SK-N-SH treated with all-trans-retinoic acid at 6 μM for 48 hours (cell line): ENCODE measurements at regions not wholly inside any gene's neighbourhood (a gene's known extent, or its start where the extent isn't known, plus 50 kb on each side); places are given as distances from the start of the nearest gene placed in this dataset.

Experiments
- ATAC-seq: fragments of 200-7000 bp; cut with Tn5 transposase; 3 replicates; pipeline ENCODE4 v1.9.1; 2020; ENCODE audit warnings: mild to moderate bottlenecking, moderate library complexity
- ARNTL ChIP-seq: fragments of 450-650 bp; formaldehyde crosslinking; IDR thresholded peaks from 2 replicates; pipeline ENCODE4 v1.5.0; 2020; ENCODE audit warnings: low read depth, mild to moderate bottlenecking, moderate library complexity, borderline replicate concordance
- BACH2 ChIP-seq: fragments of 250-450 bp; sonication (Bioruptor Pico); IDR thresholded peaks from 2 replicates; pipeline ENCODE4 v1.9.0; 2021; ENCODE audit warnings: mild to moderate bottlenecking, borderline replicate concordance
- CSDC2 ChIP-seq: fragments of 250-450 bp; sonication (Bioruptor Pico); IDR thresholded peaks from 2 replicates; pipeline ENCODE4 v1.5.0; 2020; ENCODE audit warnings: mild to moderate bottlenecking, moderate library complexity
- ESRRG ChIP-seq: fragments of 250-450 bp; sonication (Bioruptor Pico); IDR thresholded peaks from 2 replicates; pipeline ENCODE4 v1.6.1; 2021; ENCODE audit warnings: mild to moderate bottlenecking
- GLIS3 ChIP-seq: fragments of 250-450 bp; sonication (Bioruptor Pico); IDR thresholded peaks from 2 replicates; pipeline ENCODE4 v1.5.0; 2020; ENCODE audit warnings: mild to moderate bottlenecking, moderate library complexity
- ISL1 ChIP-seq: fragments of 250-450 bp; sonication (Bioruptor Pico); IDR thresholded peaks from 2 replicates; pipeline ENCODE4 v2.1.2; 2022; ENCODE audit warnings: mild to moderate bottlenecking, moderate library complexity
- OSR1 ChIP-seq: fragments of 250-450 bp; sonication (Bioruptor Pico); IDR thresholded peaks from 2 replicates; pipeline ENCODE4 v1.8.0; 2022; ENCODE audit warnings: moderate library complexity, mild to moderate bottlenecking, inconsistent platforms
- PPARA ChIP-seq: fragments of 250-450 bp; sonication (Bioruptor Pico); IDR thresholded peaks from 2 replicates; pipeline ENCODE4 v1.5.0; 2020; ENCODE audit warnings: mild to moderate bottlenecking, borderline replicate concordance
- RARB ChIP-seq: fragments of 250-450 bp; sonication (Bioruptor Pico); IDR thresholded peaks from 2 replicates; pipeline ENCODE4 v1.8.0; 2021; ENCODE audit warnings: mild to moderate bottlenecking, moderate library complexity
- SNAI2 ChIP-seq: fragments of 250-450 bp; sonication (Bioruptor Pico); IDR thresholded peaks from 2 replicates; pipeline ENCODE4 v1.5.0; 2020; ENCODE audit warnings: mild to moderate bottlenecking, moderate library complexity
- TOX ChIP-seq: fragments of 250-450 bp; sonication (Bioruptor Pico); IDR thresholded peaks from 2 replicates; pipeline ENCODE4 v1.8.0; 2021; ENCODE audit warnings: mild to moderate bottlenecking, moderate library complexity, borderline replicate concordance
- ZC3H10 ChIP-seq: fragments of 250-450 bp; sonication (Bioruptor Pico); IDR thresholded peaks from 2 replicates; pipeline ENCODE4 v1.5.1; 2021; ENCODE audit warnings: mild to moderate bottlenecking, moderate library complexity
- ZFP3 ChIP-seq: fragments of 250-450 bp; sonication (Bioruptor Pico); IDR thresholded peaks from 2 replicates; pipeline ENCODE4 v1.5.0; 2020; ENCODE audit warnings: mild to moderate bottlenecking, moderate library complexity
- ZFP30 ChIP-seq: fragments of 450-650 bp; formaldehyde crosslinking; IDR thresholded peaks from 2 replicates; pipeline ENCODE4 v1.5.0; 2022; ENCODE audit warnings: mild to moderate bottlenecking, moderate library complexity
- ZNF565 ChIP-seq: fragments of 450-650 bp; formaldehyde crosslinking; conservative IDR thresholded peaks from 2 replicates; pipeline ENCODE4 v1.5.0; 2020; ENCODE audit warnings: low read depth, mild to moderate bottlenecking, moderate library complexity
- TF ChIP-seq, protein P1 (sequence below): fragments of 250-450 bp; sonication (Bioruptor Pico); IDR thresholded peaks from 2 replicates; pipeline ENCODE4 v1.5.1; 2021; ENCODE audit warnings: mild to moderate bottlenecking, moderate library complexity
- TF ChIP-seq, protein P2 (sequence below): fragments of 250-450 bp; sonication (Bioruptor Pico); IDR thresholded peaks from 2 replicates; pipeline ENCODE4 v1.5.0; 2020; ENCODE audit warnings: mild to moderate bottlenecking, moderate library complexity
- TF ChIP-seq, protein P3 (sequence below): fragments of 250-450 bp; sonication (Bioruptor Pico); IDR thresholded peaks from 2 replicates; pipeline ENCODE4 v1.8.0; 2021; ENCODE audit warnings: low read depth, mild to moderate bottlenecking, moderate library complexity, borderline replicate concordance
- TF ChIP-seq, protein P4 (sequence below): fragments of 250-450 bp; sonication (Bioruptor Pico); IDR thresholded peaks from 2 replicates; pipeline ENCODE4 v1.8.0; 2020; ENCODE audit warnings: mild to moderate bottlenecking, moderate library complexity, borderline replicate concordance
- TF ChIP-seq, protein P5 (sequence below): fragments of 250-450 bp; sonication (Bioruptor Pico); IDR thresholded peaks from 2 replicates; pipeline ENCODE4 v1.5.1; 2020; ENCODE audit warnings: low read depth, mild to moderate bottlenecking, moderate library complexity

DNA sequence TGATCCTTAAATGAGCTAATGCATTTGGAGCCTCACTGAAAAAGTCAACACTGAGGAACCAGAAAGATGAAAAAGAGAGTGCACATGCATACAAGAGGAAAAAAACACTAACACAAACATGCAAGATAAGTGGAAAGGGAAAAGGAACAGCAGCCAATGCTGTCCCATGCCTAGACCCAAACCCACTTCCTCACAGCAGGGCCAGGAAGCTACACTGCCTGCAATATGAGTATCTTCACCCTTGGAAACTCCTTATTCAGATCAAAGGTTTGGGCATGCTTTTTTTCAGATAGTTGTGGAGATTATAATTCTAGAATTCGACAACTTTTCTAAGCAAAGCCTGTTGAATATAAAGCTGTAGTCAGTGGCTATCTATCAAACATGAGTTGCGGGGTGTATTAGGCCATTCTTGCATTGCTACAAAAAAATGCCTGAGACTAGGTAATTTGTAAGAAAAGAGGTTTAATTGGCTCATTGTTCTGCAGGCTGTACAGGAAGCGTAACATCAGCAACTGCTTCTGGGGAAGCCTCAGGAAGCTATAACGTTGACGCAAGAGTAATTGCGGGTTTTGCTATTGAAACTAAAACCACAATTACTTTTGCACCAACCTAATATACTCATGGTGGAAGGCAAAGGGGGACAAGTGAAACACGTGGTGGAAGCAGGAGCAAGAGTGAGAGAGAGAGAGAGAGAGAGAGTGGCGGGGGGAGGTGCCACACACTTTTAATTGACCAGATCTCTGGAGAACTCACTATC is 138.2 kb downstream of the MBD2 start:
- TF ChIP-seq SNAI2 (no peak), ESRRG (no peak), BACH2 (no peak), ISL1 (CRISPR knock-in tag) (no peak), ZFP3 (no peak), ARNTL (CRISPR knock-in tag) (no peak), ZC3H10 (CRISPR knock-in tag) (no peak), ZNF565 (CRISPR knock-in tag) (no peak), RARB (CRISPR knock-in tag) (no peak), CSDC2 (CRISPR knock-in tag) (no peak), PPARA (CRISPR knock-in tag) (no peak)
- TF ChIP-seq, protein P1, sequence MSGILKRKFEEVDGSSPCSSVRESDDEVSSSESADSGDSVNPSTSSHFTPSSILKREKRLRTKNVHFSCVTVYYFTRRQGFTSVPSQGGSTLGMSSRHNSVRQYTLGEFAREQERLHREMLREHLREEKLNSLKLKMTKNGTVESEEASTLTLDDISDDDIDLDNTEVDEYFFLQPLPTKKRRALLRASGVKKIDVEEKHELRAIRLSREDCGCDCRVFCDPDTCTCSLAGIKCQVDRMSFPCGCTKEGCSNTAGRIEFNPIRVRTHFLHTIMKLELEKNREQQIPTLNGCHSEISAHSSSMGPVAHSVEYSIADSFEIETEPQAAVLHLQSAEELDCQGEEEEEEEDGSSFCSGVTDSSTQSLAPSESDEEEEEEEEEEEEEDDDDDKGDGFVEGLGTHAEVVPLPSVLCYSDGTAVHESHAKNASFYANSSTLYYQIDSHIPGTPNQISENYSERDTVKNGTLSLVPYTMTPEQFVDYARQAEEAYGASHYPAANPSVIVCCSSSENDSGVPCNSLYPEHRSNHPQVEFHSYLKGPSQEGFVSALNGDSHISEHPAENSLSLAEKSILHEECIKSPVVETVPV (CRISPR knock-in tag) = no peak
- TF ChIP-seq, protein P2, sequence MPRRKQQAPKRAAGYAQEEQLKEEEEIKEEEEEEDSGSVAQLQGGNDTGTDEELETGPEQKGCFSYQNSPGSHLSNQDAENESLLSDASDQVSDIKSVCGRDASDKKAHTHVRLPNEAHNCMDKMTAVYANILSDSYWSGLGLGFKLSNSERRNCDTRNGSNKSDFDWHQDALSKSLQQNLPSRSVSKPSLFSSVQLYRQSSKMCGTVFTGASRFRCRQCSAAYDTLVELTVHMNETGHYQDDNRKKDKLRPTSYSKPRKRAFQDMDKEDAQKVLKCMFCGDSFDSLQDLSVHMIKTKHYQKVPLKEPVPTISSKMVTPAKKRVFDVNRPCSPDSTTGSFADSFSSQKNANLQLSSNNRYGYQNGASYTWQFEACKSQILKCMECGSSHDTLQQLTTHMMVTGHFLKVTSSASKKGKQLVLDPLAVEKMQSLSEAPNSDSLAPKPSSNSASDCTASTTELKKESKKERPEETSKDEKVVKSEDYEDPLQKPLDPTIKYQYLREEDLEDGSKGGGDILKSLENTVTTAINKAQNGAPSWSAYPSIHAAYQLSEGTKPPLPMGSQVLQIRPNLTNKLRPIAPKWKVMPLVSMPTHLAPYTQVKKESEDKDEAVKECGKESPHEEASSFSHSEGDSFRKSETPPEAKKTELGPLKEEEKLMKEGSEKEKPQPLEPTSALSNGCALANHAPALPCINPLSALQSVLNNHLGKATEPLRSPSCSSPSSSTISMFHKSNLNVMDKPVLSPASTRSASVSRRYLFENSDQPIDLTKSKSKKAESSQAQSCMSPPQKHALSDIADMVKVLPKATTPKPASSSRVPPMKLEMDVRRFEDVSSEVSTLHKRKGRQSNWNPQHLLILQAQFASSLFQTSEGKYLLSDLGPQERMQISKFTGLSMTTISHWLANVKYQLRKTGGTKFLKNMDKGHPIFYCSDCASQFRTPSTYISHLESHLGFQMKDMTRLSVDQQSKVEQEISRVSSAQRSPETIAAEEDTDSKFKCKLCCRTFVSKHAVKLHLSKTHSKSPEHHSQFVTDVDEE = no peak
- TF ChIP-seq, all 23 proteins: peak for 0
- ATAC-seq = no peak

DNA sequence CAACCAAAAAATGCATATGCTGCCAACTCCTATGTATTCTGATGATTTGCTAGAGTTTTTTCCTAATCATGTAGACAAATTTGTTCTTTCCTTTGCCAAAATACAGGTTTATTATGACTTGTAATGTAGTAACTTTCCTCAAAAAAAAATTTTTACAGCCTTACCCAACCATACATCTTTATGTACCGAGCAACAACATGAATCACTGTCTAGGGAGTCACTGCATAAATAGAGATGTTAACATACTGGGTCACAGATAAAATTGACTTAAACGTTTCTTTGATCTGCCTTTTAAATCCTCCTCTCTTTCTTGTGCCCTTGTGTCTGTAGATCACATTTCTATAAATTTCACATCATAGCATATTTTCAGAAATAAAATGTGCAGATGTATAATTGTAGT is 143.6 kb downstream of the MBD2 start:
- no peak for TF ChIP-seq RARB (CRISPR knock-in tag)
- TF ChIP-seq ISL1 (CRISPR knock-in tag) = no peak
- TF ChIP-seq BACH2 = no peak
- TF ChIP-seq ZFP30 (CRISPR knock-in tag) = no peak
- TF ChIP-seq ZC3H10 (CRISPR knock-in tag) = no peak
- TF ChIP-seq, protein P3, sequence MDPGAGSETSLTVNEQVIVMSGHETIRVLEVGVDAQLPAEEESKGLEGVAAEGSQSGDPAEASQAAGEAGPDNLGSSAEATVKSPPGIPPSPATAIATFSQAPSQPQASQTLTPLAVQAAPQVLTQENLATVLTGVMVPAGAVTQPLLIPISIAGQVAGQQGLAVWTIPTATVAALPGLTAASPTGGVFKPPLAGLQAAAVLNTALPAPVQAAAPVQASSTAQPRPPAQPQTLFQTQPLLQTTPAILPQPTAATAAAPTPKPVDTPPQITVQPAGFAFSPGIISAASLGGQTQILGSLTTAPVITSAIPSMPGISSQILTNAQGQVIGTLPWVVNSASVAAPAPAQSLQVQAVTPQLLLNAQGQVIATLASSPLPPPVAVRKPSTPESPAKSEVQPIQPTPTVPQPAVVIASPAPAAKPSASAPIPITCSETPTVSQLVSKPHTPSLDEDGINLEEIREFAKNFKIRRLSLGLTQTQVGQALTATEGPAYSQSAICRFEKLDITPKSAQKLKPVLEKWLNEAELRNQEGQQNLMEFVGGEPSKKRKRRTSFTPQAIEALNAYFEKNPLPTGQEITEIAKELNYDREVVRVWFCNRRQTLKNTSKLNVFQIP (CRISPR knock-in tag) = no peak
- TF ChIP-seq, protein P4, sequence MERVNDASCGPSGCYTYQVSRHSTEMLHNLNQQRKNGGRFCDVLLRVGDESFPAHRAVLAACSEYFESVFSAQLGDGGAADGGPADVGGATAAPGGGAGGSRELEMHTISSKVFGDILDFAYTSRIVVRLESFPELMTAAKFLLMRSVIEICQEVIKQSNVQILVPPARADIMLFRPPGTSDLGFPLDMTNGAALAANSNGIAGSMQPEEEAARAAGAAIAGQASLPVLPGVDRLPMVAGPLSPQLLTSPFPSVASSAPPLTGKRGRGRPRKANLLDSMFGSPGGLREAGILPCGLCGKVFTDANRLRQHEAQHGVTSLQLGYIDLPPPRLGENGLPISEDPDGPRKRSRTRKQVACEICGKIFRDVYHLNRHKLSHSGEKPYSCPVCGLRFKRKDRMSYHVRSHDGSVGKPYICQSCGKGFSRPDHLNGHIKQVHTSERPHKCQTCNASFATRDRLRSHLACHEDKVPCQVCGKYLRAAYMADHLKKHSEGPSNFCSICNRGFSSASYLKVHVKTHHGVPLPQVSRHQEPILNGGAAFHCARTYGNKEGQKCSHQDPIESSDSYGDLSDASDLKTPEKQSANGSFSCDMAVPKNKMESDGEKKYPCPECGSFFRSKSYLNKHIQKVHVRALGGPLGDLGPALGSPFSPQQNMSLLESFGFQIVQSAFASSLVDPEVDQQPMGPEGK = no peak
- TF ChIP-seq CSDC2 (CRISPR knock-in tag) = no peak
- TF ChIP-seq, protein P2 = no peak

DNA sequence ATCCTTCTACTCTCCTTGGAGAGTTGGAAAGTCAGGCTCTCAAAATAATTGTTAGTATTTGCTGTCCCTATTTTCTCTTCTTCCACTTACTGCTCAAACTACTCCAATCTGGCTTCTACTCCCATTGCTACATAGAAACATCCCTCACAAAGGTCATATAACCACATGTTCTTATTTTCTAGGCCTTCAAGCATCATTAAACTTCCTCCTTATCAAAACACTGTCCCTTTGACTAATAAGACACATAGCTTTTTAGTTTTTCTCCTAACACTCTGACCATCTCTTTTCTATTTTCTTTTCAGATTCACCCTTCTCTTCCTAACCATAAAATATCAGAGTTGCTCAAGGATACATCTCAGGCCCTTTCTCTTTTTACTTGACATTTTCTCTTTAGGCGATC is 148.3 kb downstream of the MBD2 start:
- ATAC-seq = no peak
- TF ChIP-seq GLIS3 (no peak), BACH2 (no peak), OSR1 (no peak), ARNTL (CRISPR knock-in tag) (no peak), SNAI2 (no peak), TOX (no peak)
- TF ChIP-seq, protein P4 = no peak
- TF ChIP-seq, protein P5, sequence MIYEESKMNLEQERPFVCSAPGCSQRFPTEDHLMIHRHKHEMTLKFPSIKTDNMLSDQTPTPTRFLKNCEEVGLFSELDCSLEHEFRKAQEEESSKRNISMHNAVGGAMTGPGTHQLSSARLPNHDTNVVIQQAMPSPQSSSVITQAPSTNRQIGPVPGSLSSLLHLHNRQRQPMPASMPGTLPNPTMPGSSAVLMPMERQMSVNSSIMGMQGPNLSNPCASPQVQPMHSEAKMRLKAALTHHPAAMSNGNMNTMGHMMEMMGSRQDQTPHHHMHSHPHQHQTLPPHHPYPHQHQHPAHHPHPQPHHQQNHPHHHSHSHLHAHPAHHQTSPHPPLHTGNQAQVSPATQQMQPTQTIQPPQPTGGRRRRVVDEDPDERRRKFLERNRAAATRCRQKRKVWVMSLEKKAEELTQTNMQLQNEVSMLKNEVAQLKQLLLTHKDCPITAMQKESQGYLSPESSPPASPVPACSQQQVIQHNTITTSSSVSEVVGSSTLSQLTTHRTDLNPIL (CRISPR knock-in tag) = no peak

More for the DNA sequence above, 143.6 kb downstream of the MBD2 start:
- no peak for ATAC-seq
